ENCODE measurements at regions not wholly inside any gene's neighbourhood (a gene's known extent, or its start where the extent isn't known, plus 50 kb on each side); places are given as distances from the start of the nearest gene placed in this dataset.

DNA sequence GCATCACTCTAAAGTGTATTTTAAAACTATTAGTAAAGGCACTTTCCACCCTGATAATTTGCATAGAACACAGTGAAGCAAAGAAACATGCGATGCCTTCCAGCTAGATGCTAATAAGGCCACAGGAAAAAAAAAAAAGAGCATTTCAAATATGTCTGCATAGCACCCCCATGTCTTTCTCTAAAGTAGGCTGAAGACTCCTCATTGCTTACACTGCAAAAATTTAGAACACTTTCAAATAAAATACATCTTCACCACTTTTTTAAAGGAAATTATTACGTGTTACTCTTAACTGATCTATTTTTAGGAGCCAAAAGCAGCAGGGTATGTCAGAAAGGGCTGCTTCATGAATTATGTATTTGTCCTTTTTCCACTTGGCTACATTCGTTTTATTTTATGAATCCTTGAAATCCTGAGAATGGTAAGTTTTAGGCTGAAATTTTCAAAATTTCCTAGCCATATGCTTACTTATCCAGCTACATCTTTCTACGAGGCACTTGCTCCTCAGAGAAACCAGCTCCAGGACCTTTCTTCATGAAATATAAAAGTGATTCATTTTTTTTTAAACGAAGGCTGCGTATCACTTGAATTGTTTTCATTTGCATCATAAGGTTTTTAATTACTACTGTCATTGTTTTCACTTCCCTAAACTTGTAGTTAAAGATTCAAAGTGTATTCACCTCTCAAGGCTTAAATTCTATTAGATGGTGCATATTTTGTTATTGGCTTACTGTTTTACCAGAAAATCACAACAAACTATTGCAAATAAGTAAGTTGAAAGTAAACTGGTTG, 513.0 kb downstream of the PTPRC start:
- Histone ChIP-seq H3K27ac (no peak overlapping the region), H3K4me1 (no peaks in the 10 kb centered on the region), H3K4me3 (no peak overlapping the region), H3K36me3 (no peaks in the 10 kb centered on the region), H3K27me3 (no peaks in the 10 kb centered on the region), H3K9me3 (no peaks in the 10 kb centered on the region)
- TF ChIP-seq POLR2A (IDR thresholded peaks at IDR 0.05) = no peak
- TF ChIP-seq, protein P1, sequence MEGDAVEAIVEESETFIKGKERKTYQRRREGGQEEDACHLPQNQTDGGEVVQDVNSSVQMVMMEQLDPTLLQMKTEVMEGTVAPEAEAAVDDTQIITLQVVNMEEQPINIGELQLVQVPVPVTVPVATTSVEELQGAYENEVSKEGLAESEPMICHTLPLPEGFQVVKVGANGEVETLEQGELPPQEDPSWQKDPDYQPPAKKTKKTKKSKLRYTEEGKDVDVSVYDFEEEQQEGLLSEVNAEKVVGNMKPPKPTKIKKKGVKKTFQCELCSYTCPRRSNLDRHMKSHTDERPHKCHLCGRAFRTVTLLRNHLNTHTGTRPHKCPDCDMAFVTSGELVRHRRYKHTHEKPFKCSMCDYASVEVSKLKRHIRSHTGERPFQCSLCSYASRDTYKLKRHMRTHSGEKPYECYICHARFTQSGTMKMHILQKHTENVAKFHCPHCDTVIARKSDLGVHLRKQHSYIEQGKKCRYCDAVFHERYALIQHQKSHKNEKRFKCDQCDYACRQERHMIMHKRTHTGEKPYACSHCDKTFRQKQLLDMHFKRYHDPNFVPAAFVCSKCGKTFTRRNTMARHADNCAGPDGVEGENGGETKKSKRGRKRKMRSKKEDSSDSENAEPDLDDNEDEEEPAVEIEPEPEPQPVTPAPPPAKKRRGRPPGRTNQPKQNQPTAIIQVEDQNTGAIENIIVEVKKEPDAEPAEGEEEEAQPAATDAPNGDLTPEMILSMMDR (IDR thresholded peaks at IDR 0.05 in 4 of 5, conservative IDR thresholded peaks at IDR 0.05 in 1 of 5) = no peak
- no peak for ATAC-seq
- intact Hi-C loops (cut with DNase I; ENCODE audit: low total_unique reads) (no loop called here), in situ Hi-C loops (cut with MboI; ENCODE audit: low sequenced_read_pairs in 4 of 4) (no loop called here)
- no peak for DNase-seq

DNA sequence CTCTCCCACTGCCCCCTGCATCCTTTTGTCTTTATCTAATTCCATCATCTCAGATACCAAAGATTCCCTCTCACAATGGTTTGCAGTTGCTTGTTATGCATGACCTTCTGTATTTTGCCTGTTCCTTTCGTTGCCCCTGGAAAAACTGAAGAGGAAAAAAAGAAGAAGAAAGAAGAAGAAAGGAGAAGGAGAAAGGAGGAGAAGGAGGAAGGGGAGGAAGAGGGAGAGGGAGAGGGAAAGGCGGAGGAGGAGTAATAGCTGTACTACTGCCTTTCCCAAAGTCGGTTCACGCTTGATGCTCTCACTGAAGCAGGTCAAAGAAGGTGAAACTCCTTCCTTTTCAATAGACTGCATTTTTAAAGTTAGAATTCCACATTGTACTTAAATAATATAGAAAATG, 513.8 kb downstream of the PTPRC start:
- Histone ChIP-seq H3K27ac (no peak overlapping the region), H3K4me1 (no peaks in the 10 kb centered on the region), H3K27me3 (no peaks in the 10 kb centered on the region), H3K36me3 (no peaks in the 10 kb centered on the region), H3K4me3 (no peak overlapping the region), H3K9me3 (no peaks in the 10 kb centered on the region)
- TF ChIP-seq POLR2A (IDR thresholded peaks at IDR 0.05) = no peak
- TF ChIP-seq, protein P1 (IDR thresholded peaks at IDR 0.05 in 4 of 5, conservative IDR thresholded peaks at IDR 0.05 in 1 of 5) = no peak
- in situ Hi-C loops (cut with MboI; ENCODE audit: low sequenced_read_pairs in 4 of 4) (no loop called here), intact Hi-C loops (cut with DNase I; ENCODE audit: low total_unique reads) (no loop called here)
- DNase-seq (no peak), ATAC-seq (no peak)

DNA sequence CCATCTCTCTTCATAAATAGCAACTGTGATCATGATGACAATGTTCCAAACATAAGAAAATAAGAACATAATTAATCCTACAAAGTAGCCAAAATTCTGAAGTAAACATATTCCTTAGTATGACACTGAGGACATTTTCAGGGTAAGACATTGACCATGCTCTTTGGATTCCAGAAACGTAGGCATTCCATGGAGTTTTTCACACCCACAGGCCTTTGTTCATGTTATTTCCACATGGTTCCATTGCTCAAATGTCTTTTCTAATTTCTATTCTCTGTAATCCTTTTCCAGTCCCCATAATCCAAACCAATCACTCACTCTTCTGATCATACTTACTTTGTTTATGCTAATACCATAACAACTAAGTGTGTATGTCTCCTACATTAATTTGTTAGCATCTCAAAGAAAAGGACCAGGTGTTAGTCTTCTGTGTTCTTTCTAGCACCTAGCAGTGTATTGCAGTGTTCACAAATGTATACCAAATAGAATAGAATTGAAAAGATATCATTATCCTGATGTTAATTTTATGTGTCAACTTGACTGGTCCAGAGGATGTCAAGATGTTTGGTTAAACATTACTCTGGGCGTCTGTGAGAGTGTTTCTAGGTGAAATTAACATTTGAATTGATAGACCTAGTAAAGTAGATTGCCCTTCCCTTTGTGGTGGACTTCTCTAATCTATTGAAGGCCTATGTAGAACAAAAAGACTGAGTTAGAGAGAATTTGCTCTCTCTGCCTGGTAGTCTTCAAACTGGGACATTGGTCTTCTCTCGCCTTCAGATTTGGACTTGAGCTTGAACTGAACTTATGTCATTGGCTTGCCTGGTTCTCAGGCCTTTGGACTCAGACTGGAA, 516.6 kb downstream of the PTPRC start:
- Histone ChIP-seq H3K9me3 (no peaks in the 10 kb centered on the region), H3K27ac (no peak overlapping the region), H3K4me1 (no peaks in the 10 kb centered on the region), H3K27me3 (no peaks in the 10 kb centered on the region), H3K36me3 (no peaks in the 10 kb centered on the region), H3K4me3 (no peak overlapping the region)
- in situ Hi-C loops (cut with MboI; ENCODE audit: low sequenced_read_pairs in 4 of 4) (no loop called here), intact Hi-C loops (cut with DNase I; ENCODE audit: low total_unique reads) (no loop called here)
- no peak for ATAC-seq
- TF ChIP-seq POLR2A (IDR thresholded peaks at IDR 0.05) = no peak
- TF ChIP-seq, protein P1 (IDR thresholded peaks at IDR 0.05 in 4 of 5, conservative IDR thresholded peaks at IDR 0.05 in 1 of 5) = no peak
- DNase-seq = no peak

DNA sequence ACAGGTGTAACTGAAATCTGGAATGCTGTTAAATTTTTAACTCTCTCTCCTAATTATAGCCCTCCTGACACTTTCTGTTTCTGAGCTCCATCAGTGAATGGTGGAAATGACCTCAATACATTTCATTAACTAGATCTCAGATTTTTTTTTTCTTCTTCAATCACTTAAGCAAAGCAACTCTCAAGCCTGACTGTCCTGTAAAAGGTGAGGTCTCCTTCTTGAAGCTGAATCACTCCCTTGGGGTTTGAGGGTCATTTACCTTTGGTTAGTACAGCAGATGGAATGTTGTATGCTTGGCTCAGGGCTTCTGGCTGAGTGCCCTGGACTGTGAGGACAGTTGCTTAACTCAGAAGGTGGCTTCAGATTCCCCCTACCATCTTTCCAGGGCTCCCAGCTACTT, 518.7 kb downstream of the PTPRC start:
- ATAC-seq (no peak), DNase-seq (no peak)
- in situ Hi-C loops (cut with MboI; ENCODE audit: low sequenced_read_pairs in 4 of 4) (no loop called here), intact Hi-C loops (cut with DNase I; ENCODE audit: low total_unique reads) (no loop called here)
- Histone ChIP-seq H3K4me3 (no peak overlapping the region), H3K9me3 (no peaks in the 10 kb centered on the region), H3K4me1 (no peaks in the 10 kb centered on the region), H3K36me3 (no peaks in the 10 kb centered on the region), H3K27ac (no peak overlapping the region), H3K27me3 (no peaks in the 10 kb centered on the region)
- no peak for TF ChIP-seq POLR2A (IDR thresholded peaks at IDR 0.05)
- TF ChIP-seq, protein P1 (IDR thresholded peaks at IDR 0.05 in 4 of 5, conservative IDR thresholded peaks at IDR 0.05 in 1 of 5) = no peak

Measured in gastrocnemius medialis (tissue), 4 donors.